Gastroesophageal sphincter (tissue), 4 donors: ENCODE measurements at regions not wholly inside any gene's neighbourhood (a gene's known extent, or its start where the extent isn't known, plus 50 kb on each side); places are given as distances from the start of the nearest gene placed in this dataset.

ENCODE experiments used
- ATAC-seq: fragments of 150-250 bp; one replicate; pipeline ENCODE4 v1.9.1; 2016; ENCODE audit warnings: mild to moderate bottlenecking, moderate library complexity
- H3K27ac ChIP-seq, 4 donors: fragments of 200-600 bp; sonication (generic) in 3 of 4; 1 replicate in 3 of 4; 2 replicates in 1 of 4; pipeline ENCODE4 v1.5.1; 2016 to 2019
- H3K27me3 ChIP-seq: fragments of 200-600 bp; sonication (generic); one replicate; pipeline ENCODE4 v1.5.1; 2019
- H3K36me3 ChIP-seq, 2 donors: fragments of 200-600 bp; sonication (generic); one replicate each; pipeline ENCODE4 v1.5.1; 2019; ENCODE audit warnings: control low read depth in 1 of 2
- H3K4me1 ChIP-seq, 3 donors: fragments of 200-600 bp; sonication (generic); 1 replicate in 2 of 3; 2 replicates in 1 of 3; pipeline ENCODE4 v1.5.1; 2016 to 2019; ENCODE audit warnings: control low read depth in 2 of 3
- H3K4me3 ChIP-seq, 2 donors: fragments of 200-600 bp; sonication (generic); one replicate each; pipeline ENCODE4 v1.5.1; 2019; ENCODE audit warnings: mild to moderate bottlenecking in 1 of 2, moderate library complexity in 1 of 2
- H3K9me3 ChIP-seq, 3 donors: fragments of 200-600 bp; sonication (generic); one replicate each; pipeline ENCODE4 v1.5.1; 2017 to 2019; ENCODE audit warnings: control low read depth in 2 of 3
- CTCF ChIP-seq, 4 experiments: fragments of 200-600 bp in 2 of 4; fragments of 450-650 bp in 2 of 4; sonication (generic) in 1 of 4; IDR thresholded peaks; one replicate each; pipeline ENCODE4 v1.5.1; 2017 to 2019; ENCODE audit warnings: antibody characterized with exemption in 4 of 4, mild to moderate bottlenecking in 2 of 4, moderate library complexity in 2 of 4
- EP300 ChIP-seq: sonication (generic); formaldehyde crosslinking; IDR thresholded peaks from one replicate; pipeline ENCODE4 v1.6.1; 2017; ENCODE audit warnings: antibody characterized with exemption, mild to moderate bottlenecking
- POLR2A ChIP-seq, 2 donors: fragments of 450-650 bp; IDR thresholded peaks; one replicate each; pipeline ENCODE4 v1.6.1; 2017; ENCODE audit warnings: antibody characterized with exemption in 2 of 2, mild to moderate bottlenecking in 2 of 2, moderate library complexity in 1 of 2
- POLR2AphosphoS5 ChIP-seq: sonication (generic); formaldehyde crosslinking; IDR thresholded peaks from one replicate; pipeline ENCODE4 v1.6.1; 2017; ENCODE audit warnings: antibody characterized with exemption
- WGBS, 2 donors: methylation state at CpG; one replicate each; pipeline ENCODE4 v1.1.5; 2018; ENCODE audit warnings: low coverage in 1 of 2; 5-methylcytosine and 5-hydroxymethylcytosine counted together

DNA sequence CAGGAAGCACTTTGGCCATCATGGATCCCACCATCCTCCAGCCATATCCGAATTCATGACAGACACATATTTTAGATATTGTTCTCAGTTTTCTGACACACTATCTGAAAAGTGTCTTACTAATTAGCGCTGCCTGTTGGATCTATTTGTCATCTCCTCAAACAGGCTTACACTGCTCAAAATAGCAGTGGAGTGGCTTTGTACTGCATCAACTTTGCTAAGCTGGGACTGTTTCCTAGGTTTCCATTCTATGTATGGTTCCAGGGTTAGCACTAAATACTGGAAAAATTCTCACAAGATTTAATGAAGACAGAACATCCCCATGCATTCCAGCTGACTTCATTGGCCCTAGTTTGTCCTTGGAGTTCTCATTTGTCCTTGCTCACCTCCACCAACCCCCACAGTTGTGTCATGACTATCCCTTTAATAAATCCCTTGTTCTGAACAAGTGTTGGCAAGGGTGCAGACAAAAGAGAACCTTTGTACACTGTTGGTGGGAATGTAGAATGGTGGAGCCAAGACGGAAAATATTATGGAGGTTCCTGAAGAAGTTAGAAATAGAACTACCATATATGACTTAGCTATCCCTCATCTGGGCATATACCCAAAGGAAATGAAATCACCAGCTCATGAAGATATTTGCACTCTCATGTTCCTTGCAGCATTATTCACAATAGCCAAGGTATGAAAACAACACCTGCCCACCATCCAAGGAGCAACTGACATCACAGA is 136.5 kb upstream of the RAI14 start:
- no peaks in the 10 kb centered on the region for H3K9me3 ChIP-seq
- 19 to 40% methylated on average over 2 to 3 of the region's 3 CpGs for WGBS, 2 donors
- H3K27me3 ChIP-seq = no peaks in the 10 kb centered on the region
- H3K4me1 ChIP-seq = peaks cover 0 to 18% (median 9%) of the 10 kb centered on the region in 3 donors
- peak overlapping the region; percentile 48 to 87 (median 77) for H3K27ac ChIP-seq
- H3K36me3 ChIP-seq = no peaks in the 10 kb centered on the region
- no peak for TF ChIP-seq EP300
- TF ChIP-seq POLR2A (IDR thresholded peaks at IDR 0.05) = no peak
- peak; percentile 81 for TF ChIP-seq POLR2AphosphoS5
- TF ChIP-seq CTCF (IDR thresholded peaks at IDR 0.05) = peak in 1 of 4 experiments; percentile 32
- peak; percentile 80 for ATAC-seq
- H3K4me3 ChIP-seq = no peak overlapping the region

DNA sequence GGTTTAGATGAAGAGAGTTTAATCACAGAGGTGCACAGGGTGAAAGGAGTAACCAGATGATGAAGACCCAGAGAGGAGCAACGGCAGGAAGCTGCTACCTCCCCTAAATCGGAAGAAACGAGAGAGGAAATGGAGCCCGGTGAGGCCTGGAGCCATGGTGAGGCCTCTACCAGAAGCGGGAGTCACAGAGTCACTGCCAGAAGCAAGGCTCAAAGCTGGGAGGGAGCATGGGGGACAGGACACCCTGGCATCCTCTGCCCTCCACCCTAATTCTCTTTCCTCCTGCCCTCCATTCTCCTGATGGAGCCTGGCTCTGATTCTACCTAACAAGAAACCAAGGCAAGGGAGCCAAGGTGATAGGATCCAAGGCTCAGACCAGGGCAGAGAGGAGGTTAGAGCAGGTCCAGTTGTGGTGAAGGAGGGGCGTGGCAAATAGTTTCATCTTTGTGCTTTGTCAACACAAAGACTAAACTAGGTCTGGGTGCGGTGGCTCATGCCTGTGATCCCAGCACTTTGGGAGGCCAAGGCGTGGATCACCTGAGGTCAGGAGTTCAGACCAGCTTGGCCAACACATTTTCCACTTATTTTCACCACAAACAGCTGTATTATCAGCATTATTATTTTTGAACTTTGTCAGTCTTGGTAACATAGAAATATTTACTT is 134.4 kb upstream of the RAI14 start:
- ATAC-seq = no peak
- H3K4me3 ChIP-seq = no peak overlapping the region
- WGBS, 2 donors = 78 to 100% methylated on average over 7 to 8 of the region's 8 CpGs
- TF ChIP-seq POLR2A (IDR thresholded peaks at IDR 0.05) (no peak), CTCF (IDR thresholded peaks at IDR 0.05) (no peak), POLR2AphosphoS5 (no peak), EP300 (no peak)
- no peaks in the 10 kb centered on the region for H3K36me3 ChIP-seq
- H3K27me3 ChIP-seq = no peaks in the 10 kb centered on the region
- H3K27ac ChIP-seq = peak overlapping the region in 3 of 4 donors; percentile 51 to 87 (median 84)
- H3K9me3 ChIP-seq = no peaks in the 10 kb centered on the region
- peaks cover 0 to 18% (median 9%) of the 10 kb centered on the region in 3 donors for H3K4me1 ChIP-seq

GRCh38 chr5:34522599-34523386 is 133.3 kb upstream of the RAI14 start:
- no peaks in the 10 kb centered on the region for H3K36me3 ChIP-seq
- H3K9me3 ChIP-seq = no peaks in the 10 kb centered on the region
- H3K27ac ChIP-seq = peak overlapping the region in 3 of 4 donors; percentile 51 to 87 (median 84)
- H3K4me1 ChIP-seq = peaks cover 0 to 18% (median 9%) of the 10 kb centered on the region in 3 donors
- TF ChIP-seq CTCF (IDR thresholded peaks at IDR 0.05) (peak; percentile 68 to 86 (median 78)), POLR2A (IDR thresholded peaks at IDR 0.05) (no peak)
- H3K27me3 ChIP-seq = no peaks in the 10 kb centered on the region
- peak; percentile 68 for ATAC-seq
- WGBS, 2 donors = 46 to 72% methylated on average over 5 to 9 of the region's 11 CpGs
- H3K4me3 ChIP-seq = no peak overlapping the region

DNA sequence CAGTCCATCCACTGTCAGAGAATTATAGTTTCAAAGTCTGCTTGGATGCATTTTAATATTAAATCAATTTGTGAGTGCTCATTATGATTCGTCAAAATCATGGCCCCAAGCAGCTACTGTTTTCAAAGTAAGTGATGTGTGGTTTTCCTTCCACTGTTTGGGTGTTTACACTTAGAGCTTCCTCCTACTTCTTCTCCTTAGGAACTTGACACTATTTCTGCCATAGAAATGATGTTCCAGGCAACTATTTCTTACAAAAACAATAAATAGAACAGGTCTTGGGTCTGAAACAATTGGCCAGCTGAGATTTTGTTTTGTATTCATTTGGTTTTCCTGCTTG is 132.8 kb upstream of the RAI14 start:
- no peak overlapping the region for H3K4me3 ChIP-seq
- no peak for TF ChIP-seq POLR2A (IDR thresholded peaks at IDR 0.05)
- 6 to 17% methylated on average over 1 of the region's 1 CpG for WGBS, 2 donors
- H3K9me3 ChIP-seq = no peaks in the 10 kb centered on the region
- H3K36me3 ChIP-seq = no peaks in the 10 kb centered on the region
- peaks cover 0 to 18% (median 9%) of the 10 kb centered on the region in 3 donors for H3K4me1 ChIP-seq
- peak overlapping the region; percentile 26 to 87 (median 68) for H3K27ac ChIP-seq
- H3K27me3 ChIP-seq = no peaks in the 10 kb centered on the region
- no peak for ATAC-seq

- H3K27ac ChIP-seq = peak overlapping the region in 2 of 4 donors; percentile 84 to 87
- H3K4me1 ChIP-seq = peaks cover 0 to 20% (median 9%) of the 10 kb centered on the region in 3 donors
- no peaks in the 10 kb centered on the region for H3K27me3 ChIP-seq
- TF ChIP-seq POLR2AphosphoS5 (peak; percentile 16), POLR2A (IDR thresholded peaks at IDR 0.05) (no peak), EP300 (no peak)
- no peak for ATAC-seq
- H3K9me3 ChIP-seq = no peaks in the 10 kb centered on the region
- 87 to 88% methylated on average over 1 of the region's 1 CpG for WGBS, 2 donors
- no peak overlapping the region for H3K4me3 ChIP-seq
- H3K36me3 ChIP-seq = no peaks in the 10 kb centered on the region
Observed at GRCh38 chr5:34524123-34524522, 132.0 kb upstream of the RAI14 start.
